22Rv1 (cell line): ENCODE measurements at regions not wholly inside any gene's neighbourhood (a gene's known extent, or its start where the extent isn't known, plus 50 kb on each side); places are given as distances from the start of the nearest gene placed in this dataset.

Source experiments
- CTCF ChIP-seq: fragments of 450-650 bp; IDR thresholded peaks from 2 replicates; pipeline ENCODE4 v1.5.1; 2017; ENCODE audit warnings: mild to moderate bottlenecking
- ZFX ChIP-seq: fragments of 450-650 bp; IDR thresholded peaks from 2 replicates; pipeline ENCODE4 v1.6.1; 2017; ENCODE audit warnings: antibody characterized with exemption, borderline replicate concordance

GRCh38 chr9:96175001-96175400 lies 127.0 kb downstream of the HSD17B3 start:
- no peak for TF ChIP-seq CTCF
- TF ChIP-seq ZFX = no peak
